ENCODE measurements at regions not wholly inside any gene's neighbourhood (a gene's known extent, or its start where the extent isn't known, plus 50 kb on each side); places are given as distances from the start of the nearest gene placed in this dataset.

- intact Hi-C loops (cut with micrococcal nuclease) = no loop called here
These were observed 62.0 kb downstream of the SUCNR1 start for GRCh38 chr3:151935446-151935845.

DNA sequence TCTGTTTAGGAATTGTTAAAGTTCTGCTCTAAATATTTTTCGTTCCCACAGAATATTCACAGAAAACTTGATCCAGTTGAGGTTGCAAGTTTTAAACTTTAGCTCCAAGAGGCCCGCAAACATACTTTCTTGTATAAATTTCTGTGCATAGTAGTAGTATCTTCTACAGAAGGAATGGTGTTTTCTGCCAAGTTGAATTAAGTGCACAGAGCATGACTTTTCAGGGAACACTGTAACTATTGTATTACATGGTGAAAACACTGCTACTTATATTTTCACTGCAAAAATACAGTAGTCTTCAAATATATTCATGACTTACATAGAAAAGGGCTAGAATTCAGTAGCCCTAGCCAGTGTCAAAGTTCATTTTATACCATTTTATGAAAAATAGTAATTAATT, 67.0 kb downstream of the SUCNR1 start:
- intact Hi-C loops (cut with micrococcal nuclease) = no loop called here

DNA sequence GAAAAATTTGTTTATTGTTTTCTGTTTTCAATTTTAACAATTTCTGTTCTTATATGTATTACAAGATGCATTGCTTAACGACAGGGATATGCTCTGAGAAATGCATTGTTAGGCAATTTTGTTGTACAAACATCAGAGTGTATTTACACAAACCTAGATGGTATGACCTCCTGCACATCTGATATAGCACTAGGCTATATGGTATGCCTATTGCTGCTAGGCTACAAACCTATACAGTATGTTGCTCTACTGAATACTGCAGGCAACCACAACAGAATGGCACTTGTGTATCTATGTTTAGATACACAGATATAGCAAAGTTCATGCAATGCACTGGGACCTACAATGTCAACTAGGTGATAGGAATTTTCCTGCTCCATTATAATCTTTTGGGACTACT, 70.1 kb downstream of the SUCNR1 start:
- intact Hi-C loops (cut with micrococcal nuclease) = no loop called here

- intact Hi-C loops (cut with micrococcal nuclease) = no loop called here
These were observed 70.9 kb downstream of the SUCNR1 start for GRCh38 chr3:151944356-151944755.

GRCh38 chr3:151946606-151947005, 73.2 kb downstream of the SUCNR1 start:
- intact Hi-C loops (cut with micrococcal nuclease) = no loop called here

DNA sequence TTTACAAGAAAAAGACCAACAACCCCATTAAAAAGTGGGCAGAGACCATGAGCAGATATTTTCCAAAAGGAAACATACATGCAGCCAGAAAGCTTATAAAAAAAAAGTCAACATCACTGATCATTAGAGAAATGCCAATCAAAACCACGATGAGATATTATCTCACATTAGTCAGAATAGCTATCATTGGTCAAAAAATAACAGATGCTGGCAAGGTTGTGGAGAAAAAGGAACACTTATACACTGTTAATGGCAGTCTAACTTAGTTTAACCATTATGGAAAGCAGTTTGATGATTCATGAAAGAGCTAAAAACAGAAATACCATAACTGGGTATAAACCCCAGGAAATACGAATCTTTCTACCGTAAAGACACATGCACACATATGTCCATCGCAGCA, 76.3 kb downstream of the SUCNR1 start:
- intact Hi-C loops (cut with micrococcal nuclease) = no loop called here

GRCh38 chr3:151955356-151955755, 81.9 kb downstream of the SUCNR1 start:
- intact Hi-C loops (cut with micrococcal nuclease) = no loop called here

DNA sequence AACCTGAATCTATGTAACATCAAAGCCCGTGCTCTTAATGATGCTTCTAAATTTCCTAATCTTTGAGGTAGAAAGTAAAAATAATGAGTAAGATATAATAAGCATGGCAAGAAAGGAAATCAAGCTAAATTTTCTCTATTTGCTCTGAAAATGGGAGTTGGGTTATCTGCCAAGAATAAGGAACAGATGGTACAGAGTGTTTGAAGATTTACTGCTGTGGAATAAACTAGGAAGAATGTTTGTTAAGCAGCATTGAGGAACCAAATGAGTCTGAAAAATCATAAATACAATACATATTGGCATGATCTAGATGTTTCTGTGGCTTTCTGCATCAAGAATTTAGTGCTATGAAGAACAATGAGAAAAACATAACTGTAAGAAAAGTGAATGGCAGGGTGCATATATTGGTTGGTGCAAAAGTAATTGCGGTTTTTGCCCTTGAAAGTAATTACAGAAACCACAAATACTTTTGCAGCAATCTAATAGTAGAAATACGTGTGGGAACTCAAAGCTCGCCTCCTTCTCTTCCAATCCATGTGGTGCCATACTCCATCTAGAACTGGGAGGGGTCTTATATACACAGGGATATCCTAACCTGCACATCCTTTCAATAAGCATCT, 87.6 kb downstream of the SUCNR1 start:
- intact Hi-C loops (cut with micrococcal nuclease) = no loop called here

DNA sequence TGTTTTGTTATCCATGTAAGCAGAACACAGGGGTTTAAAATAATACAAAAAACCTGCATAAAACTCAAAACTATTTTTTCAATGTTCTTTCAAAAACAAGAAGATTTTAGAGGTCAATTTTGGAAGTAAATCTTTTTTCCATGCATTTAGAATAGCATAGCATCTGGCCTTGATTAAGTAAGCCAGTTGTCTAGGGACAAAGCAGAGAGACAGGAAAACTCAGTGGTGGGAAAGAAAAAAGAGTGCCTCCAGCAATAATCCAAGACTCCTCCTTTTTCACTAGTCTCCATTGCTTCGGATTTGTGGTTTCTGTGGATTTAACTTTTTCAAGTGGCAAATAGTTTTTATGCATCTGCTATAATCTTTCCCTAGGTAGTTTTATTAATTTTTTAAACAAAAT, 88.9 kb downstream of the SUCNR1 start:
- intact Hi-C loops (cut with micrococcal nuclease) = no loop called here

DNA sequence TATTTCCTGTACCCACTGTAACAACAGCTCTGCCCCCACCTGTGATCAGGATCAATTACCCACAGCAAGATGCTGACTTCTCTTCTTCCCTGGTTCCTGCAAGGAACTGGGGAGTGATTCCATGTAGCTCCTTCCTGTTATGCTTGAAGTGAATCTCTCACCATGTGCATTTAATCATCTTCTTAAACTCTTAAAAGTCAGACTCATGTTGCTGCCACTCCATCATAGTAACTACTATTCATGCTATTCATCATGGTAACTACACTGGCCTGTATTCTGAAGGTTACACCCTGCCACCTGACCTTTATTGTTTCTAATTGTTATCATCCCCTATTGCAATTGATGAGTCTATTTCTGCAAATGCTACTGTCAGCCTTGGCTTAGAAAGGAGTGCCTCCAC, 89.5 kb downstream of the SUCNR1 start:
- intact Hi-C loops (cut with micrococcal nuclease) = no loop called here

GRCh38 chr3:151964743-151965142, 91.3 kb downstream of the SUCNR1 start:
- intact Hi-C loops (cut with micrococcal nuclease) = no loop called here

DNA sequence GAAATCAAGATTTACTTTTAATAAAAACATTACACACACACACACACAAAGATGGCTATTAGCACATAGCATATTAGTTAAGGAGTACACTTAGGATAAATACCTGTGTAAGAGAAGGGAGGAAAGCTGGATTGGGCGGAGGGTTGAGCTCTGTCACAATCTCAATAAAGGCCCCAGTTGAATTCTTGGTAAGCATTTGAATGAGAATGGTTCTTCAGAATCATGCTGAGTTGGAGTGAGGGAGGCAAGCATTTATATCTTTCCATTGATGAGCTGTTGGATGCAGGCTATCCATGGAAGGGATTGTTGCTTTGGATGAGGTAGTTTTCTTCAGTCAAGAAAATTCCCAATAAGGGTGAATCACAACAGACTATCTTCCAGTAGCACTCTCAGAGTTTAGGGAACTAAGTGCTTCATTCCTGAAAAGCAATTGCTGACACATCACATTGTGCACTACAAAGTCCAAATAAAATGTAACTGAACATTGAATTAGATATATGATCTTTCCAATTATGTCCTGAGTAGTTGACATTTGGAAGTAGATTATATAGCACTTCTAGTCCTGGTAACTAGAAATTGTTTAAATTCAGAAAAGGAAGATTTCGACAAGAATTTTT, 95.7 kb downstream of the SUCNR1 start:
- intact Hi-C loops (cut with micrococcal nuclease) = no loop called here

DNA sequence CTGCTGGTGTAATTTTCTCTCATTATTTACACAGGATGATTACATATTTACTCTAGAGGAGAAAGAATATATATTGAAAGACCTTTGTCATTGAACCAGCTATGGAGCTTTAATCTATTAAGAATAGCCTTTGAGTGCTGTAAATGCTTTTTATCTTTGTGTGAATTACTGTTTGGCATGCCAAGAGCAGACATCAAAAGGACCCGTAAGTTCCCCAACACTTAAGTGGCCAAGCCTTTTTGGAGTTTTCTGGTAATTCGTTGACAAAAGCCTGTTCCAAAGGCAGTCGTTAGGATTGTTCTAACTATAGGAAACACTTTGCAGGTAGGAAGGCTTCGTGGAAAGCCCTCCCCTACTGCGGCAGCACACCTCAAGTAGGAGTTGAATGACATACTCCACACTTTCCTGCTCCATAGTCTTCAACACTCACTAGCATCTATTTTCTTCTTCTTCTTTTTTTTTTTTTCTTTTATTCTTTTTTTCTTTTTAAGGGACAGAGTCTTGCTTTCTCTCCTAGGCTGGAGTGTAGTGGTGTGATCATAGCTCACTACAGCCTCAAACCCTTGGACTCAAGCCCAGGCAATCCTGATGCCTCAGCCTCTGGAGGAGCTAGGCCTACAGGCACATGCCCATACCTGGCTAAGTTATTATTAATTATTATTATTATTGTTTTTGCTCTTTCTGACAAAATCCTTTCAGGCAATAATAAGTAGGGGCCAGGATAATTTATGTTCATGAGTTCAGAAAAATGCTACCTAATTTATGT, 98.6 kb downstream of the SUCNR1 start:
- intact Hi-C loops (cut with micrococcal nuclease) = no loop called here

DNA sequence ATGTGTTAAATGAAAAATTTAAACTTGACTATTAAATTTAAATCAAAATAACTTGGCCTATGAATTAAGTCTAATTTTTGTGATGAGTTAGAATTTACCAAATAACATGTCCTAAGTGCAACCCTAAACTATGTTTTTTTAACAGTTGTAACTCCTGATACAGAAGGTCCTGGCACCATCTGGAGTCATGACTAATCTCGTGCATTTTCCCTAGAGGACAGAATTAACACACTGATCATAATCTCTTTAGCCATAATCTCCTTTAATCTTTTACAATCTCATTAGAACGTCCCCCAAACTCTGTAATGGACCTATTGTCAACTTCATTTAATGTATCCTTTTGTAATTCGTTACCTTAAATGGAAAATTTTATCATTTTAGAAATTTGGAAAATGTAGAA, 100.6 kb downstream of the SUCNR1 start:
- intact Hi-C loops (cut with micrococcal nuclease) = no loop called here

DNA sequence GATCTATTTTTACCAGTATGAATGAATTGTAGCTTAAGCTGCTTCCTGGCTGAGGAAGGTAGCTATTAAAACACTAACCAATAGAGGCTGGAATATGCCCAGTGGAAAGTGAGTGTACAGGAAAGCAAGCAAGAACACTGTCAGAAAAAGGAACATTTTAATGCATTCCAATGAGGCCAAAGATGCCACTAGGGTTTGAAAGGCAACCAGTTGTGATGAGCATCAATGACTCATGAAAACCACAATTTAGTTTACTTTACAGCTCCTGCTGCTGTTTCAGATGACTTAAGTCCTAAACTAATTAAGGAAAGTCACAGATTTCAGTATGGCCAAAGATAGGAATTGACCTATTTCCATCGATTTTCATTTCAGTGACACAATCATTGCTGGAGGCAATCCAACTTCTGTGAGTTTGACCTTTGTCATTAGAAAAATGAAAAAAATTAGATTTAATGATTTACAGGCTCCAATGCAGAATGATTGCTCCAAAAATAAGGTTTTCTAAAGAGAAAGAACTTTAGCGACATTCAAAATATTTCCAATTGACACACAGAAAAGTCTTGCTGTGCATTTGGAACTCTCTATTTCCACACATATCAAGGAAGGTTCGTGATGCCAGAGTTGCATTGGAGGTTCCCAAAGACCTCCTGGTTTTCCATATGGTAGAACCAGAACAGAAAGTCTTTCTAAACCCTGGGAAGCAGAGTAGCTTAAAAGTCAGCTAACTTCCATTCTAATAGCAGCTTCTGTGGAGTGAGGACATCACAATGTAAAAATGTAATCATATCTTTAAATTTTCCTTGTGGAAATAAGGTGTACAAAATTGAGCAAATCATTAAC, 103.0 kb downstream of the SUCNR1 start:
- intact Hi-C loops (cut with micrococcal nuclease) = no loop called here

- intact Hi-C loops (cut with micrococcal nuclease) = no loop called here
These were observed 106.5 kb downstream of the SUCNR1 start for GRCh38 chr3:151979906-151980305.

DNA sequence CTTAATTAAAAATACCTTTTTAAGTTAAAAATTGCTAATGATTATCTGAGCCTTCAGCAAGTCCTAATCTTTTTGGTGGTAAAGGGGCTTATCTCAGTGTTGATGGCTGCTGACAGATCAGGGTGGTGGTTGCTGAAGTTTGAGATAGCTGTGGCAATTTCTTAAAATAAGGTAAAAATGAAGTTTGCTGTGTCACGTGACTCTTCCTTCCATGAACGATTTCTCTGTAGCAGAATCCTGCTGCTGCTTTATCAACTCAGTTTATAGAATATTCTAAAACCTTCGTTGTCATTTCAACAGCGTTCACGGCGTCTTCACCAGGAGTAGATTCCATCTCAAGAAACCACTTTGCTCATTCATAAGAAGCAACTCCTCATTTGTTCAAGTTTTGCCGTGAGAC, 110.1 kb downstream of the SUCNR1 start:
- intact Hi-C loops (cut with micrococcal nuclease) = no loop called here

- intact Hi-C loops (cut with micrococcal nuclease) = no loop called here
These were observed 112.5 kb downstream of the SUCNR1 start for GRCh38 chr3:151985787-151986430.

- intact Hi-C loops (cut with micrococcal nuclease) = no loop called here
These were observed 114.5 kb downstream of the SUCNR1 start for GRCh38 chr3:151987893-151988292.

DNA sequence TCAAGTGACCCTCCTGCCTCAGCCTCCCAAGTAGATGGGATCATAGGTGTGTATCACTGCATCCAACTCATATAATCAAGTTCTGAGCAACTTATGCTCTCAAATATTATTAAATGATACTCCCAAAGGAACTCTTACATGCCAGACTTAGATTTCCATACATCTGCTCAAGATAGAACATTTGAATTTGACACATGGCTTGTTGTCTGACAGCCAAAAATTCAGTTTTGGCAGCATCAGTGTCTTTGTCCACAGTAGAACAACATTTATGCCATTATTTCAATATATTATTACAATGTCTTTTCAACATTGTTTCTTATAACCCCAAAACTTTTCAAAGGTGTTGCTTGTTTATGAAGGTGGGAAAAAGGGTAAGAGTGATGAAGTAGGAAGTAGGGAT, 116.2 kb downstream of the SUCNR1 start:
- intact Hi-C loops (cut with micrococcal nuclease) = no loop called here

- intact Hi-C loops (cut with micrococcal nuclease) = no loop called here
These were observed 117.4 kb downstream of the SUCNR1 start for GRCh38 chr3:151990696-151991376.
